CD4-positive, alpha-beta T cell treated with Interleukin-1 beta for 1 hour (primary cell): ENCODE measurements at regions not wholly inside any gene's neighbourhood (a gene's known extent, or its start where the extent isn't known, plus 50 kb on each side); places are given as distances from the start of the nearest gene placed in this dataset.

Experiments used
- DNase-seq, 2 donors: peaks; one replicate each; pipeline ENCODE4 v3.0.0-alpha.2; 2020 to 2022

GRCh38 chr16:85396879-85397871, 215.9 kb upstream of the GSE1 start:
- DNase-seq, result no peak

GRCh38 chr16:85398050-85398451, 215.1 kb upstream of the GSE1 start:
- no peak for DNase-seq

- no peak for DNase-seq
These were observed 214.2 kb upstream of the GSE1 start for GRCh38 chr16:85398688-85399582.

- DNase-seq, result no peak
These were observed 213.4 kb upstream of the GSE1 start for GRCh38 chr16:85399583-85400284.

GRCh38 chr16:85400305-85401205, 212.6 kb upstream of the GSE1 start:
- no peak for DNase-seq

GRCh38 chr16:85401370-85401916, 211.7 kb upstream of the GSE1 start:
- no peak for DNase-seq

- DNase-seq, result no peak
These were observed 211.0 kb upstream of the GSE1 start for GRCh38 chr16:85401917-85402766.

- no peak for DNase-seq
These were observed 210.0 kb upstream of the GSE1 start for GRCh38 chr16:85402910-85403692.

- DNase-seq, result no peak
These were observed 209.4 kb upstream of the GSE1 start for GRCh38 chr16:85403693-85404092.

GRCh38 chr16:85412911-85413520, 200.1 kb upstream of the GSE1 start:
- no peak for DNase-seq

- no peak for DNase-seq
These were observed 199.1 kb upstream of the GSE1 start for GRCh38 chr16:85413691-85414663.

GRCh38 chr16:85415196-85416090, 197.7 kb upstream of the GSE1 start:
- DNase-seq, result no peak

GRCh38 chr16:85416228-85417109, 196.7 kb upstream of the GSE1 start:
- peak; percentile 63 to 71 for DNase-seq

GRCh38 chr16:85417156-85417860, 195.8 kb upstream of the GSE1 start:
- no peak for DNase-seq

- no peak for DNase-seq
These were observed 194.1 kb upstream of the GSE1 start for GRCh38 chr16:85418978-85419491.
